Type B pancreatic cell (in vitro differentiated cells): ENCODE measurements at regions not wholly inside any gene's neighbourhood (a gene's known extent, or its start where the extent isn't known, plus 50 kb on each side); places are given as distances from the start of the nearest gene placed in this dataset.

Experiments used
- DNase-seq: peaks from one replicate; pipeline ENCODE4 v3.0.0; 2021; ENCODE audit warnings: mixed read lengths; ENCODE audit not compliant: unreplicated experiment; ENCODE audit errors: extremely low spot score
- H3K27ac Mint-ChIP-seq: 2 replicates; pipeline ENCODE4 v1.8.0; 2021; ENCODE audit warnings: mild to moderate bottlenecking, mixed read lengths
- H3K27me3 Mint-ChIP-seq: 2 replicates; pipeline ENCODE4 v1.8.0; 2021; ENCODE audit warnings: mixed read lengths
- H3K36me3 Mint-ChIP-seq: 2 replicates; pipeline ENCODE4 v1.8.0; 2021; ENCODE audit warnings: mixed read lengths
- H3K4me1 Mint-ChIP-seq: one replicate; pipeline ENCODE4 v1.8.0; 2021; ENCODE audit warnings: mixed read lengths; ENCODE audit not compliant: unreplicated experiment
- H3K4me3 Mint-ChIP-seq: 2 replicates; pipeline ENCODE4 v1.8.0; 2021; ENCODE audit warnings: mild to moderate bottlenecking, mixed read lengths
- H3K9me3 Mint-ChIP-seq: 2 replicates; pipeline ENCODE4 v1.8.0; 2021; ENCODE audit warnings: mixed read lengths
- CTCF ChIP-seq: fragments of 200-600 bp; sonication (generic); conservative IDR thresholded peaks from 2 replicates; pipeline ENCODE4 v1.5.0; 2021; ENCODE audit warnings: antibody characterized with exemption, mild to moderate bottlenecking

- H3K4me3 Mint-ChIP-seq: no peak overlapping the region
- peaks cover 5% of the 10 kb centered on the region for H3K9me3 Mint-ChIP-seq
- TF ChIP-seq CTCF: no peak
- DNase-seq: no peak
- H3K27ac Mint-ChIP-seq: no peak overlapping the region
- H3K36me3 Mint-ChIP-seq: peaks cover 13% of the 10 kb centered on the region
- peaks cover 40% of the 10 kb centered on the region for H3K4me1 Mint-ChIP-seq
- H3K27me3 Mint-ChIP-seq: no peaks in the 10 kb centered on the region
These were observed 214.9 kb upstream of the DMRT1 start for GRCh38 chr9:626596-626995.

- Mint-ChIP-seq H3K27me3 (no peaks in the 10 kb centered on the region), H3K4me3 (no peak overlapping the region), H3K4me1 (peaks cover 47% of the 10 kb centered on the region), H3K9me3 (peaks cover 5% of the 10 kb centered on the region), H3K27ac (no peak overlapping the region), H3K36me3 (peaks cover 20% of the 10 kb centered on the region)
- no peak for DNase-seq
- no peak for TF ChIP-seq CTCF
These were observed 214.0 kb upstream of the DMRT1 start for GRCh38 chr9:627336-627970.

- peak overlapping the region; percentile 70 for H3K27ac Mint-ChIP-seq
- H3K36me3 Mint-ChIP-seq: peaks cover 20% of the 10 kb centered on the region
These were observed 212.4 kb upstream of the DMRT1 start for GRCh38 chr9:629146-629545.

GRCh38 chr9:630817-631216, 210.7 kb upstream of the DMRT1 start:
- Mint-ChIP-seq H3K9me3 (peaks cover 9% of the 10 kb centered on the region), H3K27me3 (no peaks in the 10 kb centered on the region), H3K36me3 (peaks cover 20% of the 10 kb centered on the region), H3K4me3 (peak overlapping the region; percentile 83), H3K27ac (peak overlapping the region; percentile 93), H3K4me1 (peaks cover 40% of the 10 kb centered on the region)
- no peak for TF ChIP-seq CTCF
- no peak for DNase-seq

More at GRCh38 chr9:629146-629545, 212.4 kb upstream of the DMRT1 start:
- H3K27me3 Mint-ChIP-seq: no peaks in the 10 kb centered on the region
- peak overlapping the region; percentile 26 for H3K4me3 Mint-ChIP-seq
- H3K4me1 Mint-ChIP-seq: peaks cover 47% of the 10 kb centered on the region
- peaks cover 5% of the 10 kb centered on the region for H3K9me3 Mint-ChIP-seq
- no peak for TF ChIP-seq CTCF
- no peak for DNase-seq

GRCh38 chr9:631596-631995, 209.9 kb upstream of the DMRT1 start:
- no peak for TF ChIP-seq CTCF
- Mint-ChIP-seq H3K27me3 (no peaks in the 10 kb centered on the region), H3K27ac (peak overlapping the region; percentile 93), H3K36me3 (peaks cover 20% of the 10 kb centered on the region), H3K9me3 (peaks cover 9% of the 10 kb centered on the region), H3K4me1 (peaks cover 33% of the 10 kb centered on the region), H3K4me3 (peak overlapping the region; percentile 83)
- DNase-seq: no peak
